Fibroblast of the aortic adventitia (primary cell): ENCODE measurements at regions not wholly inside any gene's neighbourhood (a gene's known extent, or its start where the extent isn't known, plus 50 kb on each side); places are given as distances from the start of the nearest gene placed in this dataset.

Source experiments
- DNase-seq: peaks from one replicate; pipeline ENCODE4 v3.0.0-alpha.2; 2010; ENCODE audit warnings: low read depth
- H3K4me3 ChIP-seq: 2 replicates; pipeline ENCODE4 v1.5.1; 2011; ENCODE audit warnings: low read depth, mild to moderate bottlenecking, control low read depth, low read length, moderate library complexity
- TF ChIP-seq, protein P1 (sequence below): IDR thresholded peaks from 2 replicates; pipeline ENCODE4 v1.5.1; 2011; ENCODE audit warnings: mild to moderate bottlenecking, low read length, control low read depth, inconsistent platforms; ENCODE audit not compliant: insufficient read depth

DNA sequence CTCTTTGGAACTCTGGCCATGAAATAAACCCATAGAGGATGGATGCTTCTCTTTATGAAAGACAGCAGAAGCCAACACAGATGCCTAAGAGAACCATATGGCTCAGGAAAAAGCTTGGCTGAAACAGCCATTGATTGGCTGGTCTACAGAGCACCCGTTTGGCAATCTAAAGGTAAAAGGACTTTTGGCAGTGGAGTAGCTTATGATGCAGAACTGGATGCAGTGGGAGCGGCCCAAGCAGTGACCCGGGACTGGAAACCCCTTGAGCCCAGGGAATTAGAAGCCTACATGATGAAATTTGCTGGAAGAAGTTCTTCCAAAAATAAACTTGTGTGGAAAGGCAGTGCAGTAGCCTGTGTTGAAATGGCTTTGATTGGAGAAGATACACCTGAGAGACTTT, 360.2 kb downstream of the NR2F2 start:
- TF ChIP-seq, protein P1, sequence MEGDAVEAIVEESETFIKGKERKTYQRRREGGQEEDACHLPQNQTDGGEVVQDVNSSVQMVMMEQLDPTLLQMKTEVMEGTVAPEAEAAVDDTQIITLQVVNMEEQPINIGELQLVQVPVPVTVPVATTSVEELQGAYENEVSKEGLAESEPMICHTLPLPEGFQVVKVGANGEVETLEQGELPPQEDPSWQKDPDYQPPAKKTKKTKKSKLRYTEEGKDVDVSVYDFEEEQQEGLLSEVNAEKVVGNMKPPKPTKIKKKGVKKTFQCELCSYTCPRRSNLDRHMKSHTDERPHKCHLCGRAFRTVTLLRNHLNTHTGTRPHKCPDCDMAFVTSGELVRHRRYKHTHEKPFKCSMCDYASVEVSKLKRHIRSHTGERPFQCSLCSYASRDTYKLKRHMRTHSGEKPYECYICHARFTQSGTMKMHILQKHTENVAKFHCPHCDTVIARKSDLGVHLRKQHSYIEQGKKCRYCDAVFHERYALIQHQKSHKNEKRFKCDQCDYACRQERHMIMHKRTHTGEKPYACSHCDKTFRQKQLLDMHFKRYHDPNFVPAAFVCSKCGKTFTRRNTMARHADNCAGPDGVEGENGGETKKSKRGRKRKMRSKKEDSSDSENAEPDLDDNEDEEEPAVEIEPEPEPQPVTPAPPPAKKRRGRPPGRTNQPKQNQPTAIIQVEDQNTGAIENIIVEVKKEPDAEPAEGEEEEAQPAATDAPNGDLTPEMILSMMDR, result no peak
- DNase-seq, result no peak
- no peak overlapping the region for H3K4me3 ChIP-seq

DNA sequence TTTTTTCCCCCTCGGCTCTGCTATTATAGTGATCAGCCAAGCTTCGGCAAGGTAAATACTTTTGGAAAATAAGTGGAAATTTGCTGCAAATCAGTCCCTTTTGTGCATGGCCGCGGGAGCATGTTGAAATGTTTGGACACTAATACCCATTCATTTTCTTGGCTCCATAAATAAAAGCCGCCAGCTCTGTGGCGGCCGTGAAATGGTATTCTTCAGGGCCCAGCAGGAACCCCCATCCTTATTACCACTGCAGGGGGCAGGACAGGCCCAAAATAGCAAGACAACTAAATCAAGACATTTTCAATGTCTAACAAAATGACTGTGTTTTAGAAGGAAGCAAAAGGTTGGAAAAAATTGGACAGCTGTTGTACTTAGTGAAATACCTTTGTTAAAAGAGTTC, 362.3 kb downstream of the NR2F2 start:
- TF ChIP-seq, protein P1, result no peak
- H3K4me3 ChIP-seq, result no peak overlapping the region
- DNase-seq, result no peak

DNA sequence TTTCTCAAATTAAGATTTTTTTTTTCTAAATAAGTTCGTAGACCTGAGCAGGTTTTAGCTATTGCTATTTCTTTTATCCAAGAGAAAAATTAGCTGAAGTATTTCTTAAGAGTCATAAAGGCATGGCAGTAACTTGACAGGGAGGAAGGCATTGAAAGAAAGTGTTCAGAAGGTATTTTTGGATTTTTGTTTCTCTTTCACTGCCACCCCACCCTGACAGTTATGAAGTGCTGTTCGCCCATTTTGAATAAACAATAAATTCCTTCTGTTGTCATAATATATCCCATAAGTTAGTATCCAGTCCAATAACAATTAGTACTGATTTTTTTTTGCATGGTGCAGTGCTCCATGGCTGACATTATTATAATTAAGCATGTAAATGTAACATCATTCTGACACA, 363.0 kb downstream of the NR2F2 start:
- H3K4me3 ChIP-seq, result no peak overlapping the region
- no peak for DNase-seq
- TF ChIP-seq, protein P1, result no peak

DNA sequence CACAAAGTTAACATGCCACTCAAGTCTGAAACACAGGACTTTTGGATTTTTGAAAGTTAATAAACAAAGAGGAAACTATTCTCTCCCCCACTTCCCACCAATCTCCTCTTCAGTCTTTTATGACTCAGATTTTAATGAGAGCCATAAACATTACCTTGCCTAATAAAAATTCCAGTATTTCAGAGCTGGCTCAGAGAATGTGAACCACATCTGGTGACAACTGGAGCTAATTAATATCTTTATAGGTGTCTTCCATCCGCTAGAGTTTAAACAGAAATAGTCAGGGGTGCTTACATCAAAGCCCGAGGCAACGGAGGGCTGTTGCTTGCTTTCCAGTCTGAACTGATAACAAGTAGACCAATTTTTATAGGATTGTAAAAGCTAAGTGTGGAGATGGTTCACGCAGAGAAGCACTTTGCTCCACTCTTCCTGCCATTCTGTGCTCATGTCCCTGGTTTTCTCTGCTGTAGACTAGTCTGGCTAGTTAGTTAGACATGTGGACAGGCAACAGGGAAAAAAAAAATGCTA, 363.6 kb downstream of the NR2F2 start:
- H3K4me3 ChIP-seq, result no peak overlapping the region
- TF ChIP-seq, protein P1, result no peak
- no peak for DNase-seq

DNA sequence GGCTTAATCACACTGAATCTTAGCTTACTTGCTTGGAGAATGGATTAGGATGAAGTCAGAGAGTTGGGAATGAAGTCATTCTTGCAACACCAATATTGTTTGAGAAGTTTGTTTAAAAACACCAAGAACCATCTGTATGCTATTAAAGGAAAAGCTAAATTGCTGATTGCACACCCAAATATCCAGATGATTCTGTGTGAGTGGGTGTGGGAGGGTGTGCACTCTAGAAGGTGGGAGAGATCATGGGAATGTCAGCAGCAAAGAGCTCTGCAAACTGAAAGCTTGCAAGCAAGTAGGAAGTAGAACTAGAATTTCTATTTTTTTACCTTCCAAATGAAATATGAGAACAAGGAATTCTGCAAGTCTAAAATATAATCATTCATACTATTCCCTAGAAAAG, 364.9 kb downstream of the NR2F2 start:
- no peak overlapping the region for H3K4me3 ChIP-seq
- DNase-seq, result no peak
- TF ChIP-seq, protein P1, result no peak

DNA sequence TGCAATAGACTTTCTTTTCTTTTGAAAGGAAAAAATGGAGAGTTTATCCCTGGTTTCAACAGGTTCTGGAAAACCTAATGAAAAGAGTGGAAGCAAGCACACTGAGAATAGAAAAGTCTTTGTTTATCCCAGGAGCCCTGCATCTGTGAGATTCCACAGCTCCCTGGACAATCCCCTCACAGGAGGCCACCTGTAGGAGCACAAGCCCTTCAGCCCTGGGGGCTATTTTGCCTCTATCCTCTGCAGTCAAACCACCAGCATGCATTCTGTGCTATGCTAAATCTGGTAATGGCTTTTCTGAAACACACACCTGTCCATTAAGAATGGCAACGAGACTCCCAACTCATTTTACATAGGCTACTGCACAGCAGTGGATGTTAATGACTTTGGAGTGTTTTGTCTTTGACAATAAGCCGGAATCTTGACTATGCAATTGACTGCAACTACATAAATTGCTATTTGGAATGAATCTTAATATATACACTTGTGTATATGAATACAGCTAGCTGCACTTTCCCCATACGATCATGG, 369.4 kb downstream of the NR2F2 start:
- TF ChIP-seq, protein P1, result no peak
- no peak for DNase-seq
- H3K4me3 ChIP-seq, result no peak overlapping the region

DNA sequence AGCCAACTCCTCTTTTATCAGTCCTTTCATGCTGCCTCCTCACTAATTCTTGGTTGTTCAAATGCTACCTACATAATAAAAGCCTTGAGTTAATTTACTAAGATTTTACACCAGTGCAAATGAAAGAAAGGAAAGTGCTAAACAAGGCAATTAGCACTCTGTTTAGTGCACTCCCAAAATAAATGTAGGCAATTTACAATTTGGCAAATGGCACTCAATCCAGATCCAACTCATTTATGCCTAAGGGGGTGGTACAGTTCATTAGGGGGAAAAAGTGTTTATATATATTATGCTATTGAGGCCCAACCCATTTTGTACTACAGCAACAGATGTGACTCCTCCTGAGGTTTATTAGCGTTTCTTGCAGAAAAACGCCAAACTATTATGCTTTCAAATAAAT, 370.1 kb downstream of the NR2F2 start:
- TF ChIP-seq, protein P1, result no peak
- DNase-seq, result no peak
- no peak overlapping the region for H3K4me3 ChIP-seq
